ENCODE measurements at regions not wholly inside any gene's neighbourhood (a gene's known extent, or its start where the extent isn't known, plus 50 kb on each side); places are given as distances from the start of the nearest gene placed in this dataset.

GRCh38 chr17:72565758-72566157 lies 444.9 kb downstream of the SOX9 start:
- Mint-ChIP-seq H3K36me3 (ENCODE audit: low read depth, unreplicated experiment) (no peaks in the 10 kb centered on the region), H3K27me3 (ENCODE audit: unreplicated experiment) (peaks cover 4% of the 10 kb centered on the region), H3K9me3 (ENCODE audit: unreplicated experiment) (no peaks in the 10 kb centered on the region), H3K4me1 (ENCODE audit: unreplicated experiment) (no peaks in the 10 kb centered on the region), H3K27ac (ENCODE audit: unreplicated experiment) (no peak overlapping the region), H3K4me3 (ENCODE audit: unreplicated experiment) (no peak overlapping the region)
- no peak for DNase-seq (ENCODE audit: low spot score)
- no peak for TF ChIP-seq CTCF (IDR thresholded peaks at IDR 0.05; ENCODE audit: unreplicated experiment)

GRCh38 chr17:72566671-72567484 lies 446.1 kb downstream of the SOX9 start:
- no peak for DNase-seq (ENCODE audit: low spot score)
- Mint-ChIP-seq H3K27ac (ENCODE audit: unreplicated experiment) (no peak overlapping the region), H3K4me3 (ENCODE audit: unreplicated experiment) (no peak overlapping the region), H3K27me3 (ENCODE audit: unreplicated experiment) (peaks cover 8% of the 10 kb centered on the region), H3K4me1 (ENCODE audit: unreplicated experiment) (no peaks in the 10 kb centered on the region), H3K36me3 (ENCODE audit: low read depth, unreplicated experiment) (no peaks in the 10 kb centered on the region), H3K9me3 (ENCODE audit: unreplicated experiment) (no peaks in the 10 kb centered on the region)
- no peak for TF ChIP-seq CTCF (IDR thresholded peaks at IDR 0.05; ENCODE audit: unreplicated experiment)

- no peak overlapping the region for H3K27ac Mint-ChIP-seq (ENCODE audit: unreplicated experiment)
Observed at GRCh38 chr17:72567774-72568173, 447.0 kb downstream of the SOX9 start.

GRCh38 chr17:72569148-72569946 lies 448.5 kb downstream of the SOX9 start:
- Mint-ChIP-seq H3K4me1 (ENCODE audit: unreplicated experiment) (no peaks in the 10 kb centered on the region), H3K27me3 (ENCODE audit: unreplicated experiment) (peaks cover 12% of the 10 kb centered on the region), H3K4me3 (ENCODE audit: unreplicated experiment) (no peak overlapping the region), H3K27ac (ENCODE audit: unreplicated experiment) (no peak overlapping the region), H3K9me3 (ENCODE audit: unreplicated experiment) (no peaks in the 10 kb centered on the region), H3K36me3 (ENCODE audit: low read depth, unreplicated experiment) (no peaks in the 10 kb centered on the region)
- TF ChIP-seq CTCF (IDR thresholded peaks at IDR 0.05; ENCODE audit: unreplicated experiment), result no peak
- DNase-seq (ENCODE audit: low spot score), result no peak

More at GRCh38 chr17:72567774-72568173, 447.0 kb downstream of the SOX9 start:
- Mint-ChIP-seq H3K4me3 (ENCODE audit: unreplicated experiment) (no peak overlapping the region), H3K9me3 (ENCODE audit: unreplicated experiment) (no peaks in the 10 kb centered on the region), H3K36me3 (ENCODE audit: low read depth, unreplicated experiment) (no peaks in the 10 kb centered on the region), H3K4me1 (ENCODE audit: unreplicated experiment) (no peaks in the 10 kb centered on the region), H3K27me3 (ENCODE audit: unreplicated experiment) (peaks cover 10% of the 10 kb centered on the region)
- no peak for DNase-seq (ENCODE audit: low spot score)
- no peak for TF ChIP-seq CTCF (IDR thresholded peaks at IDR 0.05; ENCODE audit: unreplicated experiment)
